ENCODE measurements at regions not wholly inside any gene's neighbourhood (a gene's known extent, or its start where the extent isn't known, plus 50 kb on each side); places are given as distances from the start of the nearest gene placed in this dataset.

GRCh38 chr13:40458720-40458990 is 207.8 kb downstream of the FOXO1 start:
- TF ChIP-seq PKNOX1 (IDR thresholded peaks at IDR 0.05) (no peak), TARDBP (IDR thresholded peaks at IDR 0.05) (no peak), LEF1 (IDR thresholded peaks at IDR 0.05; ENCODE audit: borderline replicate concordance) (no peak), BHLHE40 (IDR thresholded peaks at IDR 0.05; ENCODE audit: borderline replicate concordance) (no peak), SP1 (IDR thresholded peaks at IDR 0.05) (no peak)
